ENCODE measurements at regions not wholly inside any gene's neighbourhood (a gene's known extent, or its start where the extent isn't known, plus 50 kb on each side); places are given as distances from the start of the nearest gene placed in this dataset.

DNA sequence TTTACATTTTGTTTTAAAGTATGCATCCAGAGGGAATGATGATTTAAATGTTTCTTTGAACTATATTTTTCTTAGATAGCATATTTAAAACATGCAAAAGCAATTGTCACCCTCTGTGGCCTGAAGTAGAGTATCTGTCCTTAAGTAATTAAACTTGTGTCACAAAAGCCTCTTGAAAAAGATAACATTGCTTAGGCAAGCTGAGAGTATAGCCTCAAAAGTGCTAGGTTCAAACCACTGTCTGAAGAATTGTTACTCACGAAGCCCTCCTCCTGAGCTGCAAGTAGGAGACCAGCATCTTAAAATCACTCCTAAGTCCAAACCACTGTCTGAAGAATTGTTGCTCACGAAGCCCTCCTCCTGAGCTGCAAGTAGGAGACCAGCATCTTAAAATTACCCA, 378.0 kb upstream of the PRR16 start:
- Histone ChIP-seq H3K4me2 (ENCODE audit: low read length) (no peak overlapping the region), H3K4me3 (ENCODE audit: insufficient read depth, low read depth, low read length) (no peak overlapping the region), H3K9me3 (ENCODE audit: insufficient read depth, low read depth, low read length) (no peaks in the 10 kb centered on the region), H3K27me3 (ENCODE audit: insufficient read depth, low read length) (no peaks in the 10 kb centered on the region), H3K9ac (ENCODE audit: low read length) (no peak overlapping the region), H3K36me3 (ENCODE audit: insufficient read depth, low read length) (no peaks in the 10 kb centered on the region), H4K20me1 (ENCODE audit: insufficient read depth, low read length) (no peaks in the 10 kb centered on the region), H2AFZ (ENCODE audit: low read depth, low read length) (no peak overlapping the region), H3K79me2 (ENCODE audit: insufficient read depth, low read length) (no peaks in the 10 kb centered on the region), H3K4me1 (ENCODE audit: insufficient read depth, low read length) (no peaks in the 10 kb centered on the region), H3K27ac (ENCODE audit: low read depth, low read length) (no peak overlapping the region)
- Mint-ChIP-seq H3K27me3 (ENCODE audit: low read depth, unreplicated experiment) (no peaks in the 10 kb centered on the region), H3K27ac (ENCODE audit: unreplicated experiment) (no peak overlapping the region), H3K4me1 (ENCODE audit: low read depth, unreplicated experiment) (no peaks in the 10 kb centered on the region), H3K9me3 (ENCODE audit: unreplicated experiment) (no peaks in the 10 kb centered on the region), H3K4me3 (ENCODE audit: unreplicated experiment) (no peak overlapping the region), H3K36me3 (ENCODE audit: low read depth, unreplicated experiment) (no peaks in the 10 kb centered on the region)
- peak; percentile 69 for DNase-seq (ENCODE audit: low read depth)
- TF ChIP-seq EZH2 (IDR thresholded peaks at IDR 0.05; ENCODE audit: insufficient read depth, low read length) = no peak
- TF ChIP-seq, protein P1, sequence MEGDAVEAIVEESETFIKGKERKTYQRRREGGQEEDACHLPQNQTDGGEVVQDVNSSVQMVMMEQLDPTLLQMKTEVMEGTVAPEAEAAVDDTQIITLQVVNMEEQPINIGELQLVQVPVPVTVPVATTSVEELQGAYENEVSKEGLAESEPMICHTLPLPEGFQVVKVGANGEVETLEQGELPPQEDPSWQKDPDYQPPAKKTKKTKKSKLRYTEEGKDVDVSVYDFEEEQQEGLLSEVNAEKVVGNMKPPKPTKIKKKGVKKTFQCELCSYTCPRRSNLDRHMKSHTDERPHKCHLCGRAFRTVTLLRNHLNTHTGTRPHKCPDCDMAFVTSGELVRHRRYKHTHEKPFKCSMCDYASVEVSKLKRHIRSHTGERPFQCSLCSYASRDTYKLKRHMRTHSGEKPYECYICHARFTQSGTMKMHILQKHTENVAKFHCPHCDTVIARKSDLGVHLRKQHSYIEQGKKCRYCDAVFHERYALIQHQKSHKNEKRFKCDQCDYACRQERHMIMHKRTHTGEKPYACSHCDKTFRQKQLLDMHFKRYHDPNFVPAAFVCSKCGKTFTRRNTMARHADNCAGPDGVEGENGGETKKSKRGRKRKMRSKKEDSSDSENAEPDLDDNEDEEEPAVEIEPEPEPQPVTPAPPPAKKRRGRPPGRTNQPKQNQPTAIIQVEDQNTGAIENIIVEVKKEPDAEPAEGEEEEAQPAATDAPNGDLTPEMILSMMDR (IDR thresholded peaks at IDR 0.05; ENCODE audit: insufficient read depth, low read depth, low read length) = no peak
- FAIRE-seq = no peak

DNA sequence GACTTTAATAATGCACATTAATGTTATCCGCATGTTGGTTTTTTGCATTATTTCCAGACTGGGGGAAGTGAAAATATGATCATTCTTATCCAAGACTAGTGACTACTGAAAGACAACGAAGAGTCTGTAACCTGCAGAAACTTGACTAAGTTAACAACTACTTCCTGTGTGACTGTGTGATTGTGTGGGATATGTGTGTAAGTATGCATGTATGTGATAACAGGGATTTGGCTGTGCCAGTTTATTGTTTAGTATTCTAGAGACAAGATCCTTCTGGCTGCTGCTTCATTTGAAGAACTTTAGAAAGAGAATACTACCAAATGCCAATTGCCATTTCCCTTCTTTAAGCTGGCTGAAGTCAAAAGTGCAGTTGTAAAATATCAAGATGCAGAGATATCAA, 375.7 kb upstream of the PRR16 start:
- H3K9me3 ChIP-seq (ENCODE audit: insufficient read depth, low read depth, low read length) = no peaks in the 10 kb centered on the region
- H3K4me2 ChIP-seq (ENCODE audit: low read length) = no peak overlapping the region
- H3K27me3 Mint-ChIP-seq (ENCODE audit: low read depth, unreplicated experiment) = no peaks in the 10 kb centered on the region
- no peak overlapping the region for H3K27ac Mint-ChIP-seq (ENCODE audit: unreplicated experiment)
- no peak overlapping the region for H3K4me3 ChIP-seq (ENCODE audit: insufficient read depth, low read depth, low read length)
- no peaks in the 10 kb centered on the region for H4K20me1 ChIP-seq (ENCODE audit: insufficient read depth, low read length)
- no peaks in the 10 kb centered on the region for H3K79me2 ChIP-seq (ENCODE audit: insufficient read depth, low read length)
- no peak for DNase-seq (ENCODE audit: low read depth)
- H3K27me3 ChIP-seq (ENCODE audit: insufficient read depth, low read length) = no peaks in the 10 kb centered on the region
- FAIRE-seq = peak; percentile 9
- H3K4me1 Mint-ChIP-seq (ENCODE audit: low read depth, unreplicated experiment) = no peaks in the 10 kb centered on the region
- H3K4me3 Mint-ChIP-seq (ENCODE audit: unreplicated experiment) = no peak overlapping the region
- H3K4me1 ChIP-seq (ENCODE audit: insufficient read depth, low read length) = no peaks in the 10 kb centered on the region
- no peaks in the 10 kb centered on the region for H3K36me3 Mint-ChIP-seq (ENCODE audit: low read depth, unreplicated experiment)
- H3K9me3 Mint-ChIP-seq (ENCODE audit: unreplicated experiment) = no peaks in the 10 kb centered on the region
- H3K27ac ChIP-seq (ENCODE audit: low read depth, low read length) = no peak overlapping the region
- no peak overlapping the region for H2AFZ ChIP-seq (ENCODE audit: low read depth, low read length)
- TF ChIP-seq EZH2 (IDR thresholded peaks at IDR 0.05; ENCODE audit: insufficient read depth, low read length) = no peak
- TF ChIP-seq, protein P1 (IDR thresholded peaks at IDR 0.05; ENCODE audit: insufficient read depth, low read depth, low read length) = no peak
- no peaks in the 10 kb centered on the region for H3K36me3 ChIP-seq (ENCODE audit: insufficient read depth, low read length)
- no peak overlapping the region for H3K9ac ChIP-seq (ENCODE audit: low read length)

DNA sequence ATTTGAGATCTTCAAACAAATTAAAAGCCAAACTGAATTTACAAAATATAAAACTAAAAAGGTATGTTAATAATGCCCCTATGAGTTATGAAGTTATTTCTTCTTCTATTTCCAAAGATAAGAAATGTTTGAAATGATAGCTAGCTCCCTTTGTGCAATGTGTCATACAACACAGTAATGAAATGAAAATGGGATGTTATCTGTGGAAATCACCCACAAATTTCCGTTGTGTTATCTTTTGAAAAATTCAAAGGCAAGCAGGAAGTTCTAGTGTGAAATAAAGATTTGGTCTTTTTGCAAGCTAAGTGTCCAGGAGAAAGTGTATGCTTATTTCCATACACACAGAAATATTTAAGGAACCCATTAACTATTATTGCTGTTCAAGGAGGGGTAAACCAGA, 375.3 kb upstream of the PRR16 start:
- H3K27ac Mint-ChIP-seq (ENCODE audit: unreplicated experiment) = no peak overlapping the region
- TF ChIP-seq, protein P1 (IDR thresholded peaks at IDR 0.05; ENCODE audit: insufficient read depth, low read depth, low read length) = no peak
- no peak for TF ChIP-seq EZH2 (IDR thresholded peaks at IDR 0.05; ENCODE audit: insufficient read depth, low read length)
- Histone ChIP-seq H3K4me1 (ENCODE audit: insufficient read depth, low read length) (no peaks in the 10 kb centered on the region), H3K4me2 (ENCODE audit: low read length) (no peak overlapping the region), H4K20me1 (ENCODE audit: insufficient read depth, low read length) (no peaks in the 10 kb centered on the region), H3K27me3 (ENCODE audit: insufficient read depth, low read length) (no peaks in the 10 kb centered on the region), H3K9me3 (ENCODE audit: insufficient read depth, low read depth, low read length) (no peaks in the 10 kb centered on the region), H3K79me2 (ENCODE audit: insufficient read depth, low read length) (no peaks in the 10 kb centered on the region), H3K9ac (ENCODE audit: low read length) (no peak overlapping the region), H2AFZ (ENCODE audit: low read depth, low read length) (no peak overlapping the region), H3K36me3 (ENCODE audit: insufficient read depth, low read length) (no peaks in the 10 kb centered on the region), H3K27ac (ENCODE audit: low read depth, low read length) (no peak overlapping the region), H3K4me3 (ENCODE audit: insufficient read depth, low read depth, low read length) (no peak overlapping the region)
- H3K4me1 Mint-ChIP-seq (ENCODE audit: low read depth, unreplicated experiment) = peaks cover 1% of the 10 kb centered on the region
- peak; percentile 9 for FAIRE-seq
- no peaks in the 10 kb centered on the region for H3K9me3 Mint-ChIP-seq (ENCODE audit: unreplicated experiment)
- DNase-seq (ENCODE audit: low read depth) = peak; percentile 30
- no peak overlapping the region for H3K4me3 Mint-ChIP-seq (ENCODE audit: unreplicated experiment)
- H3K36me3 Mint-ChIP-seq (ENCODE audit: low read depth, unreplicated experiment) = no peaks in the 10 kb centered on the region
- no peaks in the 10 kb centered on the region for H3K27me3 Mint-ChIP-seq (ENCODE audit: low read depth, unreplicated experiment)
